ENCODE measurements at regions not wholly inside any gene's neighbourhood (a gene's known extent, or its start where the extent isn't known, plus 50 kb on each side); places are given as distances from the start of the nearest gene placed in this dataset.

GRCh38 chr5:176174345-176175025 lies 63.7 kb upstream of the SIMC1 start:
- FAIRE-seq: no peak
- DNase-seq: no peak
- Histone ChIP-seq H3K27me3 (no peaks in the 10 kb centered on the region), H3K36me3 (no peaks in the 10 kb centered on the region), H3K4me3 (no peak overlapping the region), H3K4me1 (no peaks in the 10 kb centered on the region), H3K27ac (no peak overlapping the region), H3K9me3 (no peaks in the 10 kb centered on the region)
- no peak for ATAC-seq
- WGBS, 2 donors: 76 to 87% methylated on average over 8 of the region's 8 CpGs
- no peak for TF ChIP-seq CTCF (IDR thresholded peaks at IDR 0.05)
- intact Hi-C loops (cut with DNase I): no loop called here

DNA sequence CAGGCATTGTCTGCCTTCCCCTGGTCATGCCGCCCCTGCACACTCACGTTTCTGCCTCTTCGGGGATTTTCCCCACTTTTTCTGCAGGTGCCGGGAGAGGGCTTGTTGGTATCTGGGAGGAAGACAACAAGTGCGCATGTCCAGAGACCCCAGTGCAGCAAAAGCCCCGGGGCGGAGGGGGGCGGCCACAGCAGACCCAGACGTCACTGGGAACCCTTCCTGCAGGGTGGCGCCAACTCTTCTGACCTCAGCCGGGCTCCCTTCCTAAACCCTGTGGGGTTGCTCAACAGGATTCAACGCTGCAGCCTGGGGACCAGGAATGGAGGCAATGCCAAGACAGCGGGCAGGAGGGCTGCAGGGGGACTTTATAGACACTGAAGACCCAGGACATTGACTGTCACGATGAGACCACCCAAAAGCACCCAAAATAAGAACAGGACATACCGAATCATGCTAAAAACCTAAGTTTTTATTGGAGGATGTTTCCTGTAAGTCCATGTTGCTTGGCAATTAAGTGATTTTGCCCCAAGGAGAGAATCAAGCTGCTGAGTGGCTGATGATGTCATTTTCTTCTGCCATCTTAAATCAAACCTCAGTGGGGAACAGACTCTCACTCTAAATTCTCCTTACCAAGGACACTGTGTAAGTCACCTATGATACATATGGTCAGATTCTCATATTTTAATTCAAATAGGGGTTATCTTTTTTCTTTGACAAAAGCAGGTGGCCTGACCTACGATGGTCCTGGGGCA lies 62.9 kb upstream of the SIMC1 start:
- no peak for FAIRE-seq
- H3K4me3 ChIP-seq: no peak overlapping the region
- H3K27ac ChIP-seq: no peak overlapping the region
- ATAC-seq: no peak
- no peaks in the 10 kb centered on the region for H3K36me3 ChIP-seq
- no peak for DNase-seq
- intact Hi-C loops (cut with DNase I): no loop called here
- TF ChIP-seq CTCF (IDR thresholded peaks at IDR 0.05): no peak
- no peaks in the 10 kb centered on the region for H3K27me3 ChIP-seq
- no peaks in the 10 kb centered on the region for H3K9me3 ChIP-seq
- no peaks in the 10 kb centered on the region for H3K4me1 ChIP-seq
- whole genome bisulfite sequencing, 2 donors: 69 to 80% methylated on average over 16 of the region's 16 CpGs

GRCh38 chr5:176176231-176176630 lies 62.0 kb upstream of the SIMC1 start:
- 66 to 74% methylated on average over 6 of the region's 6 CpGs for WGBS, 2 donors
- H3K27me3 ChIP-seq: no peaks in the 10 kb centered on the region
- no peak overlapping the region for H3K4me3 ChIP-seq
- no peak overlapping the region for H3K27ac ChIP-seq
- no peaks in the 10 kb centered on the region for H3K4me1 ChIP-seq
- DNase-seq: no peak
- ATAC-seq: no peak
- H3K36me3 ChIP-seq: no peaks in the 10 kb centered on the region
- TF ChIP-seq CTCF (IDR thresholded peaks at IDR 0.05): no peak
- FAIRE-seq: no peak
- H3K9me3 ChIP-seq: no peaks in the 10 kb centered on the region
- intact Hi-C loops (cut with DNase I): no loop called here

DNA sequence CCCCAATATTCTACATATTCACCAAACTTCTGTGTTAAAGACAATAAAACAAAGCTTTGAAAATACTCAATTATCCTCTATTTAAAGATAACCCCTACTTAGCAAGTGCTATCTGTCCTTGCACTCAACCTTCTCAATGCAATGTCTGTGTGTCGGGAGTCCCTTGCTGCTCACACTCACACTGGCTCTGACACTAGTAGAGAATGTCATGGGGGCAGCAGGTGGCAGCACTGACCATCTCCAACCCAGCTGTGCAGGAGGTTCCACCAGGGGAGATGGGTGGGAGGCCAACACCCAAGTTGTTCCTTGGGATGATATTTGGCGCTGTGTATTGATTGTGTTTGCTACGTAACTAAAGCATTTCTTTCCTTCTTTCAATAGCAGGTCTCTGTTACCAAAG lies 59.4 kb upstream of the SIMC1 start:
- ATAC-seq: no peak
- intact Hi-C loops (cut with DNase I): no loop called here
- no peak overlapping the region for H3K4me3 ChIP-seq
- TF ChIP-seq CTCF (IDR thresholded peaks at IDR 0.05): no peak
- H3K4me1 ChIP-seq: no peaks in the 10 kb centered on the region
- no peak for DNase-seq
- H3K36me3 ChIP-seq: no peaks in the 10 kb centered on the region
- WGBS, 2 donors: 93 to 97% methylated on average over 3 of the region's 3 CpGs
- H3K27me3 ChIP-seq: no peaks in the 10 kb centered on the region
- H3K9me3 ChIP-seq: no peaks in the 10 kb centered on the region
- H3K27ac ChIP-seq: no peak overlapping the region
- FAIRE-seq: no peak

DNA sequence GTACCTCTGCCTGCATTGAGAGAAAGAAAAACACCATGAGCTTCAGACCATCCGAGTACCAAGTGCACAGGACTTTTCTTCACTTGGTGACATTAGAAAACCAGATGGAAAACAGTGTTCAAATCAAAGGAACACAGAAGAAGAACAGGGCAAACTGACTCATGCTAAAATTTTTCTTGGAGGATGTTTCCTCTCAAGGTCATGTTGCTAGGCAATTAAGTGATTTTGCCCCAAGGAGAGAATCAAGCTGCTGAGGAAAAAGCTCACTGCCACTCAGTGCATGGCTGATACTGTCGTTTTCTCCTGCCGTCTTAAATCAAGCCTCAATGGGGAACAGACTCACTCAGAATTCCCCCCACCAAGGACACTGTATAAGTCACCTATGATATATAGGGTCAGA lies 57.9 kb upstream of the SIMC1 start:
- Histone ChIP-seq H3K36me3 (no peaks in the 10 kb centered on the region), H3K27me3 (no peaks in the 10 kb centered on the region), H3K4me3 (no peak overlapping the region), H3K4me1 (no peaks in the 10 kb centered on the region), H3K27ac (no peak overlapping the region), H3K9me3 (no peaks in the 10 kb centered on the region)
- intact Hi-C loops (cut with DNase I): no loop called here
- DNase-seq (no peak), ATAC-seq (no peak), FAIRE-seq (no peak)
- 35 to 58% methylated on average over 3 of the region's 3 CpGs for WGBS, 2 donors
- no peak for TF ChIP-seq CTCF (IDR thresholded peaks at IDR 0.05)

Measured in pancreas (tissue), 10 donors.